Activated naive CD4-positive, alpha-beta T cell treated with anti-CD3 and anti-CD28 coated beads, Interleukin-2, amount 50 U/mL, for 24 hours (primary cell): ENCODE measurements at regions not wholly inside any gene's neighbourhood (a gene's known extent, or its start where the extent isn't known, plus 50 kb on each side); places are given as distances from the start of the nearest gene placed in this dataset.
A peak's percentile ranks its signal among the peaks of the same experiment; 100 is the strongest.
"Not testable (repeated sequence)": the region's sequence is repeated elsewhere in the genome, so short reads cannot be mapped to it uniquely, and the experiment has no call there.

Experiments used
- H3K27ac Mint-ChIP-seq: one replicate; pipeline ENCODE4 v1.8.0; 2021; ENCODE audit warnings: mild to moderate bottlenecking, mixed read lengths
- H3K27me3 Mint-ChIP-seq: one replicate; pipeline ENCODE4 v1.8.0; 2021; ENCODE audit warnings: mixed read lengths
- H3K36me3 Mint-ChIP-seq: one replicate; pipeline ENCODE4 v1.8.0; 2021; ENCODE audit warnings: mixed read lengths
- H3K4me1 Mint-ChIP-seq: one replicate; pipeline ENCODE4 v1.8.0; 2021; ENCODE audit warnings: mixed read lengths
- H3K4me3 Mint-ChIP-seq: one replicate; pipeline ENCODE4 v1.8.0; 2021; ENCODE audit warnings: mild to moderate bottlenecking, mixed read lengths
- H3K9me3 Mint-ChIP-seq: one replicate; pipeline ENCODE4 v1.8.0; 2021; ENCODE audit warnings: mixed read lengths

DNA sequence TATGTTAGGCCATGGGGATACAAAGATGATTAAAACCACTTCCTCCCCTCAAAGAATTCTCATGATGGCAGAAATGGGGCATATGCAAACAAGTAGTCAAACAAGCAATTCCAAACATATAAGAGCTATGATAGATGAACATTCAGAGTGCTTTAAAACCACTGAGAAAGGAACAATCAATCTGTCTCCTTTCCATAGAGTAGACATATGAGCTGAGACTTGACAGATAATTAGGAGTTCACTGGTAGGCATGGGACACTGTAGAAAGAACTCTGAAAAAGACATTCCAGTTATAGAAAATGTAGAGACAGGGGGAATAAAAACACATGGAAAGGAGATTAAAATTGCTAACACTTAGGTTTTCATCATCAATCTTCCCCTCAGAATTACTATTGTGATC, 372.8 kb downstream of the KLHL4 start:
- Mint-ChIP-seq H3K9me3 (no peaks in the 10 kb centered on the region), H3K27me3 (no peaks in the 10 kb centered on the region), H3K36me3 (no peaks in the 10 kb centered on the region), H3K27ac (no peak overlapping the region), H3K4me1 (no peaks in the 10 kb centered on the region), H3K4me3 (no peak overlapping the region)

DNA sequence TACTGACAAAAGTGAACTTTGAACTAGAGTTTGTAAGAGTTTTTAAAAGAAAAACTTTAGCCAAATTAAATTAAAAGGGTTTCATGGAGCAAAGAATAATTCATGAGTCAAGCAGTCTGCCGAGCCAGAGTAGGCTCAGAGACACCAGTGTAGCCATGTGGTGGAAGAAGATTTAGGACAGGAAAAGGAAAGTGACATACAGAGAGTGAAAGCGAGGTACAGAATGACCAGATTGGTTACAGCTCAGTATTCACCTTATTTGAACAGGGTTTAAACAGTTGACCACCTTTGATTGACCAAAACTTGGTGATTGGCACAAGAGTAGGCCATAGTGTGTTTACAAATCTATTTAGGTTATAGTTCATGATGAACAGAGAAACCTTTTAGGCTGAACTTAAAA, 377.8 kb downstream of the KLHL4 start:
- Mint-ChIP-seq H3K9me3 (no peaks in the 10 kb centered on the region), H3K27ac (no peak overlapping the region), H3K4me1 (no peaks in the 10 kb centered on the region), H3K27me3 (no peaks in the 10 kb centered on the region), H3K4me3 (no peak overlapping the region), H3K36me3 (no peaks in the 10 kb centered on the region)

DNA sequence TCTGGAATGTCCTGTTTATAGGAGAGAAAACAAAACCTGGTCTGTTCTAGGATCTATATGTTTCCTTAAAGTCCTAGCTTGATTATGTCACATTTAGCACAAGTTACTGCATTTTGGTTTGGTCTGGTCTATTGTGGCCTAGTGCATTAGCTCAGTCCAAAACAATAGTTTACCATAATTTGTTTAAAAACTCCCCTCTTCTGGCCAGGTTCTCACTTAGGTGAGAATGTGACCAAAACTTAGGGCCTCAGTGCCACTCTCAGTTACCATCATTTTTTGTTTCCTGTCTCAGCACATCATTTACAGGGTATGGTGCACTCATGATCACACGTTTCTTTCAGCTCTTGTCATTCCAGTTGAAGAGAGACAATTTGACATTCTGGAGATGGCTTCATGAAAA, 378.5 kb downstream of the KLHL4 start:
- no peaks in the 10 kb centered on the region for H3K9me3 Mint-ChIP-seq
- no peak overlapping the region for H3K4me3 Mint-ChIP-seq
- H3K4me1 Mint-ChIP-seq: no peaks in the 10 kb centered on the region
- H3K27ac Mint-ChIP-seq: no peak overlapping the region
- no peaks in the 10 kb centered on the region for H3K36me3 Mint-ChIP-seq
- no peaks in the 10 kb centered on the region for H3K27me3 Mint-ChIP-seq

DNA sequence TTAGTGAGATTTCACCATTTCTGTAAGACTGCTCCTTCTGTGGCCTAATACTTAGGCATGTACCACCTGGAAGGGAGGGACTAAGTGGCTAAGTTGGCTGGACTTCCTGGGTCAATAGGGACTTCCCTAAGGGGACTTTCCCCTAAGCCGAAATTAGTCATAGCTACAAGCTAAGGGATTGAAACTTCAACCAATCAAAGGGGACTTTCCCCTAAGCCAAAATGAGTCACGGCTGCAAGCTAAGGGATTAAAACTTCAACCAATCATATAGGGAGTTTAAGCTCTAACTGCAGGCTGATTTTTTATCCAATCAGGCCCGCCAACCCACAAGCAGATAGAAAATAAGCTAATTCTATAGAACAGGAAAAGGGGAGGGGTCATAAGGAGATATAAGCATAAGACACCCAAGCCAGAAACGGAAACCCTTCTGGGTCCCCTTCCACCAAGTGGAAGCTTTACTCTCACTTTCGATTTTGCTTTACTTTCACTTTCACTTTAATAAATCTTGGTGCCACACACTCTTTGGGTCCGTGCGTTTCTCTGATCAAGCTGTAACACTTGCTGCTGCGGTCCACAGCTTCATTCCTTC, 382.8 kb downstream of the KLHL4 start:
- H3K36me3 Mint-ChIP-seq: no peaks in the 10 kb centered on the region
- H3K4me1 Mint-ChIP-seq: no peaks in the 10 kb centered on the region
- H3K4me3 Mint-ChIP-seq: no peak overlapping the region
- peak overlapping the region; percentile 41 for H3K27ac Mint-ChIP-seq
- H3K9me3 Mint-ChIP-seq: no peaks in the 10 kb centered on the region
- no peaks in the 10 kb centered on the region for H3K27me3 Mint-ChIP-seq

DNA sequence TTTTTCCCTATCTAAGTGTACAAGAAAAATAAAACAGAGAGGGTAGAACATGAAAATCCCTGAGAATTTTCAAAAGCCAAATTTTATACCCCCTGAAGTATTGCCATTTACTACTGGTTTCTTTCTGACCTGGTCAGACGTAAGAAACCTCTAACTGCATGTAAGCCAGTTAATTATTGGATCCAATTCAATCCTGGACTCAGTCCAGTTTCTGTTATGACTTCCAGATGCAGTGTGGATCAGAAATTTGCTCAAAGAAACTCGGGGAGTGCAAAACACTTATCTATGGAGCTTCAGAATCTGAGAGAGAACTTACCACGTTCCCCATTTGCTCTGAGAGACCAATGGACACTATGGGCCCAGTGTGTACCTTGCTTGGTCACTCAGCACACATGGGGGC, 383.5 kb downstream of the KLHL4 start:
- H3K4me3 Mint-ChIP-seq: no peak overlapping the region
- no peak overlapping the region for H3K27ac Mint-ChIP-seq
- no peaks in the 10 kb centered on the region for H3K9me3 Mint-ChIP-seq
- H3K4me1 Mint-ChIP-seq: no peaks in the 10 kb centered on the region
- H3K36me3 Mint-ChIP-seq: no peaks in the 10 kb centered on the region
- H3K27me3 Mint-ChIP-seq: no peaks in the 10 kb centered on the region

DNA sequence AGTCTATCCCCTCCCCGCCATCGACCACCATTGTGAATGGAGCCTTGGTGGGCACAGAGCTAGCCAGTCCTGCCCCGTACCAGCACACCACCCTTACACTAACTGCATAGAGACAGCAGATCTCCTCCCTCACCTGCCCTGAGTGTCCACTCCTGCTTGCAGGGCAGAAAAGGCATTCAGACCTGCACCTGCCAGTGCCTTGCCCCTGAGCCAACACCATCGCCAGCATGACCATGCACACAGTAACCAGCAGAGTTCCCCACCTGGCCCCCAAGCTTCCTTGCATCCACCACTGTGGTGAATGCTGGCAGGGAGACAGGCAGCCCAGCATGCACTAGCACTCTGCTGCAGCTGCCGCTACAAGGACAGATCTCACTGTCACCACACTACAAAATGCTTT, 397.1 kb downstream of the KLHL4 start:
- no peaks in the 10 kb centered on the region for H3K4me1 Mint-ChIP-seq
- H3K36me3 Mint-ChIP-seq: no peaks in the 10 kb centered on the region
- H3K27ac Mint-ChIP-seq: no peak overlapping the region
- no peaks in the 10 kb centered on the region for H3K27me3 Mint-ChIP-seq
- H3K9me3 Mint-ChIP-seq: no peaks in the 10 kb centered on the region
- H3K4me3 Mint-ChIP-seq: no peak overlapping the region

DNA sequence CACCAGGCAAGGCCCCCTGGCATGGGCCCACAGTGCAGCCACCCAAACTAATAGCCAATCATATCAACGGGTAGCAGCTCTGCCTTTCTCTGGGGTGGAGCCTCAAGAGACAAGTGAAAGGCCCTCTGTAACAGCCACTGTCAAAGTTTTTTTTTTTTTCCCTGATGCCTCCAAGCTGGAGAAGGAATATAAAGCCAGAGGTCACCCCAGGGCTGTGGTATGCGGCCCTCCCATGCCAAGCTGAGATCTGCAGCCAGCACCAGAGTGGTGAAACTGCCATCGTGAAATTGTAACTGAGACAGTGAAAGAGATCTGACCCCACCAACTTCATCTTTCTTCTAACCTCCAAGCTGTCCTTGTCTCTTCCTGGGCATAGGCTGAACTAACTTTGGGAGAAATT, 407.0 kb downstream of the KLHL4 start:
- no peaks in the 10 kb centered on the region for H3K36me3 Mint-ChIP-seq
- no peaks in the 10 kb centered on the region for H3K27me3 Mint-ChIP-seq
- H3K27ac Mint-ChIP-seq: no peak overlapping the region
- H3K4me1 Mint-ChIP-seq: no peaks in the 10 kb centered on the region
- H3K4me3 Mint-ChIP-seq: no peak overlapping the region
- H3K9me3 Mint-ChIP-seq: peaks cover 6% of the 10 kb centered on the region

DNA sequence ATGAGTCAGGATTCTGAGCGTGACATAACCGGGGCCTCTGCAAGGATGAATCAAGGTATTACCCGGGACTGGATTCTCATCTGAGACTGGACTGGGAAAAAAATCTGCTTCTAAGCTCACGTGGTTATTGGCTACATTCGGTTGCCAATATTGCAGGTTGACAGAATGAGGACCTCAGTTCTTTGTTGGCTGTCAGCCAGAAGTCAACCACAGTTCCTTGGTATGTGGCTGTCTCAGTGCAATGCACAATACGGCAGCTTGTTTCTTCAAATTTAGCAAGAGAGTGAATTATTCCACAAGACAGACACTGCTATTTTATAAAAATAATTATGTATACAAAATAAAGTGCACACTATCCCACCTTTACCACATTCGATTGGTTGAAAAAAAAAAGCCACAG, 424.2 kb downstream of the KLHL4 start:
- Mint-ChIP-seq H3K27me3 (no peaks in the 10 kb centered on the region), H3K36me3 (no peaks in the 10 kb centered on the region), H3K9me3 (no peaks in the 10 kb centered on the region), H3K4me3 (no peak overlapping the region), H3K27ac (no peak overlapping the region), H3K4me1 (no peaks in the 10 kb centered on the region)

DNA sequence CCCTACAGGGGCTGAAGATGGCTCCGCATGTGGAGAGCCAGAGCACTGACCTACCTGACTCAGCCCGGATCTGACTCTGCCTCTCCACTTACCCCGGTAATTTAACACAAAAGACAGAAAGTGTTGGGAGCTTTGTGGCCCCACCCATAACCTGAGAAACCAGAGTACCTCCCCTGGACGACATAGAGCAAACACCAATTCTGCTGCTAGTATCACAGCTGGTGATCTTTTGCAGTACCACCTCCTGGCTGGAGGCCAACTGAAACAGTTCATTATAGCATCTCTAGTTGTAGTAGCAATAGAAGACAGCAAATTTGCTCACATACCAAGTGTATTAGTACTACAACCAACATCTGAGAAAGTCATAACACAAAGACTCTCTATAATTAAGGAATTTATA, 443.9 kb downstream of the KLHL4 start:
- no peak overlapping the region for H3K27ac Mint-ChIP-seq
- no peak overlapping the region for H3K4me3 Mint-ChIP-seq
- no peaks in the 10 kb centered on the region for H3K36me3 Mint-ChIP-seq
- no peaks in the 10 kb centered on the region for H3K9me3 Mint-ChIP-seq
- no peaks in the 10 kb centered on the region for H3K4me1 Mint-ChIP-seq
- H3K27me3 Mint-ChIP-seq: no peaks in the 10 kb centered on the region

DNA sequence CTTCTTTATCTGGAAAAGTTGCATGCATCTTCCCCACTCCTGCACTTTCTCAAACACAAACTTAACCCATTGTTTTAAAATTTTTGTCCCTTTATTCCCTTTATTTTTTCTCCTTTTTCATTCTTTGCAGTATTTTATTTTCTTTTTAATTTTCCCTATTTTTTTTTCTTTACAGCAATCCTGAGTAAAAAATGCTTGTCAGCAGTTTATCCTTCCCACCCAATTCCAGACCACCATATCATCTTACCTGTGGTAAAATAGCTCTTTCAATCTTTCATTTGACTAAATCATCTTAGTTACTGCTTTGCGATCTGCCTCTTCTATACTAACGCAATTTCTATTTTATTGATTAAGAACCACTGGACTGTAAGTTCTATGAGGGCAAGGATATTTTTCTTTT, 450.5 kb downstream of the KLHL4 start:
- Mint-ChIP-seq H3K27me3 (no peaks in the 10 kb centered on the region), H3K27ac (no peak overlapping the region), H3K36me3 (no peaks in the 10 kb centered on the region), H3K4me1 (no peaks in the 10 kb centered on the region), H3K4me3 (no peak overlapping the region), H3K9me3 (no peaks in the 10 kb centered on the region)

DNA sequence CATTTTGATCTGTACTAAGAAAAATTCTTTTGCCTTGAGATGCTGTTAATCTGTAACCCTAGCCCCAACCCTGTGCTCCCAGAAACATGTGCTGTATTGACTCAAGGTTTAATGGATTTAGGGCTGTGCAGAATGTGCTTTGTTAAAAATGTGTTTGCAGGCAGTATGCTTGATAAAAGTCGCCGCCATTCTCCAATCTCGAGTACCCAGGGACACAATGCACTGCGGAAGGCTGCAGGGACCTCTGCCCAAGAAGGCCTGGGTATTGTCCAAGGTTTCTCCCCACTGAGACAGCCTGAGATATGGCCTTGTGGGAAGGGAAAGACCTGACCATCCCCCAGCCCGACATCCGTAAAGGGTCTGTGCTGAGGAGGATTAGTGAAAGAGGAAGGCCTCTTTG, 454.5 kb downstream of the KLHL4 start:
- not testable (repeated sequence) for H3K36me3 Mint-ChIP-seq, H3K27ac Mint-ChIP-seq, H3K27me3 Mint-ChIP-seq, H3K4me3 Mint-ChIP-seq, H3K4me1 Mint-ChIP-seq, H3K9me3 Mint-ChIP-seq

DNA sequence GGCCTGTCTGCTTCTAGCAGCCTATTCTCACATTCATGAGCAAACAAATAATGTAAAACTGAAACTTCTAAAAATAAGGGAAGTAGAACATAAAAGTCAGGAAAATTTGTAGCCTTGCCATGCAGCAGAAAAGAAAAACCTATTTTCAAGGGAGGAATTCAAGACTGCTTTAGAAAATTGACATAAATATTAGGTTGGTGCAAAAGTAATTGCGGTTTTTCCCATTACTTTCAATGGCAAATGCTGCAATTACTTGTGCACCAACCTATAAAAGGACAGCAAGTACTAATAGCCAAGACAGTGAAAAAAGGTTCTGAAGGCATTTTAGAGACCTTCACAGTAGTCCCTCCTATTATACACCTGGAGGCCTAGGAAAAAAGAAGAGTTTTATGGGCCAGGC, 457.8 kb downstream of the KLHL4 start:
- Mint-ChIP-seq H3K4me1 (no peaks in the 10 kb centered on the region), H3K9me3 (no peaks in the 10 kb centered on the region), H3K36me3 (no peaks in the 10 kb centered on the region), H3K4me3 (no peak overlapping the region), H3K27ac (no peak overlapping the region), H3K27me3 (no peaks in the 10 kb centered on the region)

DNA sequence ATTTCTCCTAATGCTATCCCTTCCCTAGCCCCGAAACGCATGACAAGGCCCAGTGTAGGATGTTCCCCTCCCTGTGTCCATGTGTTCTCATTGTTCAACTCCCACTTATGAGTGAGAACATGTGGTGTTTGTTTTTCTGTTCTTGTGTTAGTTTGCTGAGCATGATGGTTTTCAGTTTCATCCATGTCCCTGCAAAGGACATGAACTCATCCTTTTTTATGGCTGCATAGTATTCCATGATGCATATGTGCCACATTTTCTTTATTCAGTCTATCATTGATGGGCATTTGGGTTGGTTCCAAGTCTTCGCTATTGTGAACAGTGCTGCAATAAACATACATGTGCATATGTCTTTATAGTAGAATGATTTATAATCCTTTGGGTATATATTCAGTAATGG, 490.3 kb downstream of the KLHL4 start:
- H3K27me3 Mint-ChIP-seq, H3K4me3 Mint-ChIP-seq, H3K4me1 Mint-ChIP-seq, H3K36me3 Mint-ChIP-seq, H3K9me3 Mint-ChIP-seq, H3K27ac Mint-ChIP-seq: not testable (repeated sequence)

DNA sequence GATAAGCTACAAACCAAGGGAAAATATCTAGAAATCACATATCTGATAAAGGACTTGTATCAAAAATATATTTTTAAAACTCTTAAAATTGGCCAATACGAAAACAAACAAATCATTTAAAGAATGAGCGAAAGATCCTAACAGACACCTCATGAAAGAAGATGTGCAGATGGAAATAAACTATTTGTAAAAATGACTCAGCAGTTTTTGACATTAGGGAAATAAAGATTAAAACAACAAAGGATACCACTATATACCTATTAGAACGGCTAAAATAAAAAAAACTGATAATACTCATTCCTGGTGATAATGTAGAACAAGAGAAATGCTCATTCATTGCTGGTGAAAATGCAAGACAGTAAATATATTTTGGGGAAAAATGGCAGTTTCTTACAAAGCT, 506.4 kb downstream of the KLHL4 start:
- Mint-ChIP-seq H3K27me3 (no peaks in the 10 kb centered on the region), H3K4me3 (no peak overlapping the region), H3K9me3 (no peaks in the 10 kb centered on the region), H3K36me3 (no peaks in the 10 kb centered on the region), H3K4me1 (no peaks in the 10 kb centered on the region), H3K27ac (no peak overlapping the region)

DNA sequence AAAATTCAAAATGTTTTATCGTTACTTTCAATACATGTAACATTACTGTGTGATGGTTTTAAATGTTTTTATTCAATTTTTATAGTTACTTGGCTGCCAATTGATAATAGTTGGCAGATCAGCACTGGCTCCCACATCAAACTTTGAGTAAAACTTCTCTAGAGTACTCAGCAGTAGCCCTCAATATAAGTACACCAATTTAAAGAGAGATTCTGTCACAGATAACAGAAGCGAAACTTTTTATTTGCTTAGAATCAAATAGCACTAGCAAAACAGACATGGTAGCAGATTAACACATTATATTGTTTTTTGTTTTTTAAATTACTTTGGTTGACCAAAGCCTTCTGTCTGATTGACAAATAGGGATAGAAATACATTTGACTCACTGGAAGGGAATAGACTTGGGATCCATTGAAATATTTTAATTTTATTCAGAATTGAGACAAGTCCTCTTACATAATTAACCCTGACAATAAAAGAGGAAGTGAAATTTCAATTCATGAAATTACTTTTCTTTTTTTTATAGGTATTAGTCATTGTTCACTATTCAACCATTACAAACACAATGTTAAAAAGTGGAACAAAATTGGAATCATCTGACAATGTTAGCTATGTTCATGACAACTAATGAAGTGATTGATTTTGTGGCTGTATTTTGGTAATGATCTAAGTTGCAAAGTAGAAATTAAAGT, 554.9 kb downstream of the KLHL4 start:
- Mint-ChIP-seq H3K27ac (no peak overlapping the region), H3K4me3 (no peak overlapping the region), H3K27me3 (no peaks in the 10 kb centered on the region), H3K36me3 (no peaks in the 10 kb centered on the region), H3K9me3 (no peaks in the 10 kb centered on the region), H3K4me1 (no peaks in the 10 kb centered on the region)

DNA sequence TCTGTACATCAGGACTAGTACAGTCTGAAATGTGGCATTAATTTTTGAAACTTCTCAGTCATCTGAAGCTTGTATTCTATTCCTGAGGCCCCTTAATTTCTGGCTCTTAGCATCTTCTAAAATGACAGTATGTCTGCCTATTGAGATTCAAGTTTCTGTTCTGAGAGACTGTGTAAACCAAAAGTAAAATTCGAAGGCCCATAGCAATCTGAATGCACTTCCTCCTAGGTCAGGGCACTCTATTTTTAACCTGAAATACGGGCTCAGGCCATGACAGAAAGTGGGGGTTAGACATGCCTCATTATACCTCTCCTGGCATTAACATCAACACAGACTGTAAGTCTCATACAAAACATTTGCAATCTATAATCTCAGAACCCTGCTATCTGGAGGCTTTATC, 584.4 kb downstream of the KLHL4 start:
- Mint-ChIP-seq H3K27ac (no peak overlapping the region), H3K27me3 (no peaks in the 10 kb centered on the region), H3K36me3 (no peaks in the 10 kb centered on the region), H3K9me3 (peaks cover 10% of the 10 kb centered on the region), H3K4me1 (no peaks in the 10 kb centered on the region), H3K4me3 (no peak overlapping the region)

DNA sequence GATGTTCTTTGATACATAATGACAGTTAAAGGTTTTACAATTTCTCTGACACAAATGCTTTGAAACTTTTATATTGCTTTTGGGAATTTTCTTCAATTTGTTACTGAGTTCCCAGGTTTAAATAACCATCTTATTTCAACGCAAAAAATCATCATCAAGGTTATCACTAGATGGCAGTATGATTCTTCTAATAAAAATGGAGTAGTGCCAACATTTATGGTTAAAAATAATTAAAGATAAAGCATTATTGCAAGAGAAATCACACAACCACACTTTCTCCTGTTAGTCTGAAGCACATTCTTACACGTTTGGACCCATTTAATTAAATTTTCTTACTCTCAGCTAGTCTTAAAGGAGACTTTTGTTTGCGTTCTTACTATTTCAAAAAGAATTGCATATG, 611.3 kb upstream of the CPXCR1 start:
- Mint-ChIP-seq H3K27ac (no peak overlapping the region), H3K36me3 (no peaks in the 10 kb centered on the region), H3K9me3 (no peaks in the 10 kb centered on the region), H3K27me3 (no peaks in the 10 kb centered on the region), H3K4me3 (no peak overlapping the region), H3K4me1 (no peaks in the 10 kb centered on the region)
